ENCODE measurements at regions not wholly inside any gene's neighbourhood (a gene's known extent, or its start where the extent isn't known, plus 50 kb on each side); places are given as distances from the start of the nearest gene placed in this dataset.

DNA sequence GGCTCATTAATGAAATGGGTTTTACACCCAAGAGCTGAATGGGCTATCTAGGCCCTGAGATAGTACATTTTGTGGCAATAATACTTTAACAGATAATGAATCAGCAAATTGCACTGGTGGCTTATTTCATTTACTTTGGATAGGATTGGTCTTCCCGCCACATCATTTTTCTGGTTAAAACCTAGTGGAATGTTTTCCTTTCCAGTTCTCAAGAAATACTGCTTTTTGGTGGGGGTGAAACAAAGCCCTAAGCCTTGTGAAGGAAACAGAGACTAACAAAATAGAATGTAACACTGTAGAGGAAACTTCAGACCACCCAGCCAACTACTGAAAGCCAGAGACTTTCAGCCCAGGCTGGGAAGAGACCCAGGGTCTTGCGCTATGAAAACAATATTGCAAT is 172.2 kb downstream of the HHIPL2 start:
- no peak overlapping the region for H3K4me3 ChIP-seq
- intact Hi-C loops (cut with DNase I; ENCODE audit: low total_unique reads) (no loop called here), in situ Hi-C loops (cut with MboI; ENCODE audit: low sequenced_read_pairs in 4 of 4) (no loop called here)
- ATAC-seq (no peak), DNase-seq (no peak)
- no peak overlapping the region for H3K27ac ChIP-seq
- H3K36me3 ChIP-seq = no peaks in the 10 kb centered on the region
- H3K27me3 ChIP-seq = no peaks in the 10 kb centered on the region
- TF ChIP-seq, protein P1, sequence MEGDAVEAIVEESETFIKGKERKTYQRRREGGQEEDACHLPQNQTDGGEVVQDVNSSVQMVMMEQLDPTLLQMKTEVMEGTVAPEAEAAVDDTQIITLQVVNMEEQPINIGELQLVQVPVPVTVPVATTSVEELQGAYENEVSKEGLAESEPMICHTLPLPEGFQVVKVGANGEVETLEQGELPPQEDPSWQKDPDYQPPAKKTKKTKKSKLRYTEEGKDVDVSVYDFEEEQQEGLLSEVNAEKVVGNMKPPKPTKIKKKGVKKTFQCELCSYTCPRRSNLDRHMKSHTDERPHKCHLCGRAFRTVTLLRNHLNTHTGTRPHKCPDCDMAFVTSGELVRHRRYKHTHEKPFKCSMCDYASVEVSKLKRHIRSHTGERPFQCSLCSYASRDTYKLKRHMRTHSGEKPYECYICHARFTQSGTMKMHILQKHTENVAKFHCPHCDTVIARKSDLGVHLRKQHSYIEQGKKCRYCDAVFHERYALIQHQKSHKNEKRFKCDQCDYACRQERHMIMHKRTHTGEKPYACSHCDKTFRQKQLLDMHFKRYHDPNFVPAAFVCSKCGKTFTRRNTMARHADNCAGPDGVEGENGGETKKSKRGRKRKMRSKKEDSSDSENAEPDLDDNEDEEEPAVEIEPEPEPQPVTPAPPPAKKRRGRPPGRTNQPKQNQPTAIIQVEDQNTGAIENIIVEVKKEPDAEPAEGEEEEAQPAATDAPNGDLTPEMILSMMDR (IDR thresholded peaks at IDR 0.05 in 4 of 5, conservative IDR thresholded peaks at IDR 0.05 in 1 of 5) = no peak
- TF ChIP-seq POLR2A (IDR thresholded peaks at IDR 0.05) = no peak
- H3K4me1 ChIP-seq = no peaks in the 10 kb centered on the region
- H3K9me3 ChIP-seq = no peaks in the 10 kb centered on the region

DNA sequence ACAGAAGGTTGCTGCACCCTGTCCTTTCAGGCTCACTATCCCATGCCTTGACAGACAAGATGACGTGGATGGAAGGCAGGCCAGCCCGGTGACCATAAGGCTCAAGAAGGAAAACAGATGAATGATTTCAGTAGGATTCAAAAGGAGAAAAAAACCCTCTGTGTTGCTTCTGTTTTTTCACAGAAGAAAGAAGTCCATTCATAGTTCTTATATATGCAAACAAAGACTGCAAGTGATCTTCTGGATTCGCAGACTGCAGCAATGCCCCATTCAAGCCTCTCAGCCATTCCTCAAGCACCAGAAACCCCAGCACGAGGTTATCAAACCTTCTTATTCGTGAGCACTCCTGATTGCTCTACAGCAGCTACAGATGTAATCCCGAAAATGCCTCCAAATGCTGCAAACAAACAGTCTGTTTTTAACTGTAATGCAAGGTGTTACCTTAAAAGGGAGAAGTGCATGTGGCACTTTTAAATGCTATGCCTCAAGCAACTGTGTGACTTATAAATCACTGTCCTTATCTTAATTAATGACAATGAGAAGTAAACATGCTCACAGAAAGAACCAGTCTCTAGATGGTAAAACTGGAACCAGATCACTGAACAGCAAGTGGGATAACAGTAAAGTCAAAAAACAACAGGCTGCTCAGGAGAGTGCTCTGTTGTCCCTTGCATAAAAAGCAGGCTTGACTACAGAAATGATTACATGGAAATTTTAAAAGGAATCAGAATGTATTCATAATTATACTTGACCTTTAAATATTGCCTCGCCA is 173.9 kb downstream of the HHIPL2 start:
- DNase-seq (no peak), ATAC-seq (no peak)
- Histone ChIP-seq H3K27ac (no peak overlapping the region), H3K9me3 (no peaks in the 10 kb centered on the region), H3K4me1 (no peaks in the 10 kb centered on the region), H3K4me3 (no peak overlapping the region), H3K36me3 (no peaks in the 10 kb centered on the region), H3K27me3 (no peaks in the 10 kb centered on the region)
- intact Hi-C loops (cut with DNase I; ENCODE audit: low total_unique reads) = no loop called here
- in situ Hi-C loops (cut with MboI; ENCODE audit: low sequenced_read_pairs in 4 of 4) = no loop called here
- TF ChIP-seq POLR2A (IDR thresholded peaks at IDR 0.05) = no peak
- TF ChIP-seq, protein P1 (IDR thresholded peaks at IDR 0.05 in 4 of 5, conservative IDR thresholded peaks at IDR 0.05 in 1 of 5) = no peak

DNA sequence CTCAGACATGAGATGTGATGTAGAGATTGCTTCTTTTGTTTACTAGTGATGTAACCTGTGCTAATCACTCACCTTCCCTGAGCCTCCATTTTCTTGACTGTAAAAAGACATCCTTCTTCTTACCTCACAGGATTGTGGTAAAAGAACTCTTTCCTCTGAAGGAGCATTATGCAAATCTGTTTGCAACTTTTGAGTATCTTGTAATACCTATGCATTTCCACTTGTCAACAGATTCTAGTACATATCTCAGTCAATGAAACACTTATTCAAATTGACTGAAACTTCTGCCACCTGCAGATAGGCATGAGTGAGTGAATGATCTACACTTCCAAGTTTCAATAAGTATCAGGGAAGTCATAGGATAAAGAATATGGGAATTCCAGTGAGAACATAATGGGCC is 174.7 kb downstream of the HHIPL2 start:
- in situ Hi-C loops (cut with MboI; ENCODE audit: low sequenced_read_pairs in 4 of 4) (no loop called here), intact Hi-C loops (cut with DNase I; ENCODE audit: low total_unique reads) (no loop called here)
- no peak for DNase-seq
- ATAC-seq = no peak
- Histone ChIP-seq H3K9me3 (no peaks in the 10 kb centered on the region), H3K4me1 (no peaks in the 10 kb centered on the region), H3K27me3 (no peaks in the 10 kb centered on the region), H3K27ac (no peak overlapping the region), H3K36me3 (no peaks in the 10 kb centered on the region), H3K4me3 (no peak overlapping the region)
- TF ChIP-seq POLR2A (IDR thresholded peaks at IDR 0.05) = no peak
- TF ChIP-seq, protein P1 (IDR thresholded peaks at IDR 0.05 in 4 of 5, conservative IDR thresholded peaks at IDR 0.05 in 1 of 5) = no peak

DNA sequence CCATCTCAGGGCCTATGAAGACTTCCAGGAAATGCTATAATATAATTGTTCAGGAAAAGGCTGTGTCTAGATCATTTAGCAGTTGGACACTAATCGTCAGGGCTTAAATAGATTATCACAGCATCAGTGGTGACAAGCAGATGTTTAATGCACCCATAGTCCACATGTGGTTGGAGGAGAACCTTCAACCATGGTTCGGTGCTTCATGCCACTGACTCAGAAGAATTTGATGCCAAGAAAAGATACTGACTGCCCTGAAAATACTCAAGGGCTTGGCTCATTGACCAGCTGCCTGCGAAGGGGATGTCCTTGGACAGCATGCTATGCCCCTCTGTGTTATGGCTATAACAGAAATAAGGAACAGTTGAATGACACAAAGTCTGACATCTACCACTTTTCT is 175.7 kb downstream of the HHIPL2 start:
- no peak for ATAC-seq
- Histone ChIP-seq H3K36me3 (no peaks in the 10 kb centered on the region), H3K27ac (no peak overlapping the region)

More for the DNA sequence above, 175.7 kb downstream of the HHIPL2 start:
- no peaks in the 10 kb centered on the region for H3K4me1 ChIP-seq
- no peak overlapping the region for H3K4me3 ChIP-seq
- intact Hi-C loops (cut with DNase I; ENCODE audit: low total_unique reads) = no loop called here
- TF ChIP-seq POLR2A (IDR thresholded peaks at IDR 0.05) = no peak
- TF ChIP-seq, protein P1 (IDR thresholded peaks at IDR 0.05 in 4 of 5, conservative IDR thresholded peaks at IDR 0.05 in 1 of 5) = no peak
- no peaks in the 10 kb centered on the region for H3K27me3 ChIP-seq
- H3K9me3 ChIP-seq = no peaks in the 10 kb centered on the region
- no peak for DNase-seq
- in situ Hi-C loops (cut with MboI; ENCODE audit: low sequenced_read_pairs in 4 of 4) = no loop called here
